BJ (cell line): ENCODE measurements at regions not wholly inside any gene's neighbourhood (a gene's known extent, or its start where the extent isn't known, plus 50 kb on each side); places are given as distances from the start of the nearest gene placed in this dataset.

Experiments
- CTCF ChIA-PET: fragments of 350-600 bp; formaldehyde crosslinking; extraction: SDS; loops from one replicate; lab custom pipeline; 2021; ENCODE audit warnings: antibody characterized with exemption, inconsistent platforms; lab: Yijun Ruan, JAX
- POLR2A ChIA-PET: fragments of 300-600 bp; sonication (Branson Sonifier 250); formaldehyde crosslinking; extraction: SDS; loops from one replicate; lab custom pipeline; 2021; ENCODE audit warnings: antibody characterized with exemption; lab: Charles Lee
- DNase-seq: peaks from one replicate; pipeline ENCODE4 v3.0.0-alpha.2; 2011; ENCODE audit warnings: low read depth
- H3K27me3 ChIP-seq: 2 replicates; pipeline ENCODE4 v1.6.0; 2011; ENCODE audit warnings: low read length; ENCODE audit not compliant: control insufficient read depth, insufficient read depth
- H3K36me3 ChIP-seq: 2 replicates; pipeline ENCODE4 v1.5.1; 2011; ENCODE audit warnings: low read length; ENCODE audit not compliant: control insufficient read depth, insufficient read depth
- H3K4me3 ChIP-seq: 2 replicates; pipeline ENCODE4 v1.5.1; 2011; ENCODE audit warnings: low read depth, mild to moderate bottlenecking, control low read depth, low read length
- CTCF ChIP-seq: IDR thresholded peaks from 2 replicates; pipeline ENCODE4 v1.5.1; 2011; ENCODE audit warnings: low read depth, mild to moderate bottlenecking, control low read depth, inconsistent platforms, low read length, moderate library complexity; ENCODE audit not compliant: insufficient read depth

- POLR2A ChIA-PET: no interaction called here
- no peak for TF ChIP-seq CTCF
- Histone ChIP-seq H3K4me3 (no peak overlapping the region), H3K36me3 (no peaks in the 10 kb centered on the region), H3K27me3 (peaks cover 20% of the 10 kb centered on the region)
- CTCF ChIA-PET: interaction anchor here (0.5 to 1.6 kb wide), 2 partner anchors 15 to 173 kb away, joined by 3 to 10 read pairs; no protein-coding TSS in a partner anchor
- DNase-seq: no peak
Measured at GRCh38 chr6:41409489-41409888, 74.1 kb downstream of the NCR2 start.

GRCh38 chr6:41411961-41412360, 76.6 kb downstream of the NCR2 start:
- H3K27me3 ChIP-seq: peaks cover 40% of the 10 kb centered on the region
- no peaks in the 10 kb centered on the region; the same call in 1 of the 2 replicates for H3K36me3 ChIP-seq
- H3K4me3 ChIP-seq: no peak overlapping the region
- CTCF ChIA-PET: interaction anchor here (1.5 to 3.0 kb wide), 2 partner anchors 10 to 13 kb away, joined by 3 to 15 read pairs; no protein-coding TSS in a partner anchor
- no peak for DNase-seq
- no peak for TF ChIP-seq CTCF
- POLR2A ChIA-PET: no interaction called here

GRCh38 chr6:41413250-41413649, 77.8 kb downstream of the NCR2 start:
- peaks cover 42% of the 10 kb centered on the region for H3K27me3 ChIP-seq
- no peak for TF ChIP-seq CTCF
- H3K4me3 ChIP-seq: no peak overlapping the region
- ChIA-PET CTCF (interaction anchor here (1.2 to 3.0 kb wide), 3 partner anchors 8 to 270 kb away, joined by 3 to 15 read pairs (median 3); no protein-coding TSS in a partner anchor), POLR2A (no interaction called here)
- no peak for DNase-seq
- no peaks in the 10 kb centered on the region; the same call in 1 of the 2 replicates for H3K36me3 ChIP-seq

DNA sequence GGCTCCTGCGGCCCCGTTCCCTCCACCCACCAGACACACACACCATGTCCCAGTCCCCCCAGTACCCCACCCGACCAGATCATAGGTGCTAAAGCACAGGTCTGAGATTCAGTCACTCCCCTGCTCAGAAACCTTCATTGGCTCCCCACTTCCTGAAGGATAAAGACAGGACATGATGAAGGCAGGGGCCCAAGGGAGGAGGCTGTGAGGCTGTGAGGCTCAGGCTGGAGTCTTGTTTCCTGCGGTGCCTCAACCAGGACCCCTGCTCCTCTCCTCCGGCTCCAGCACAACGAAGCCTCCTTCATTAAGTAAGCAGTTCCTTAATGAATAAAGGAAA, 81.1 kb downstream of the NCR2 start:
- Histone ChIP-seq H3K4me3 (no peak overlapping the region), H3K36me3 (no peaks in the 10 kb centered on the region; the same call in 1 of the 2 replicates), H3K27me3 (peaks cover 45% of the 10 kb centered on the region)
- CTCF ChIA-PET: interaction anchor here (1.3 kb wide), 1 partner anchor 8 kb away, joined by 7 read pairs; no protein-coding TSS in a partner anchor
- DNase-seq: no peak
- POLR2A ChIA-PET: no interaction called here
- no peak for TF ChIP-seq CTCF

GRCh38 chr6:41418741-41419140, 83.3 kb downstream of the NCR2 start:
- CTCF ChIA-PET: interaction anchor here (0.6 to 1.7 kb wide), 3 partner anchors 50 to 200 kb away, joined by 4 to 7 read pairs (median 4); no protein-coding TSS in a partner anchor
- no peak for DNase-seq
- no peaks in the 10 kb centered on the region; the same call in 1 of the 2 replicates for H3K36me3 ChIP-seq
- H3K27me3 ChIP-seq: peaks cover 41% of the 10 kb centered on the region
- no peak for TF ChIP-seq CTCF
- POLR2A ChIA-PET: no interaction called here
- no peak overlapping the region for H3K4me3 ChIP-seq
